DMS 273 (cell line): ENCODE measurements at regions not wholly inside any gene's neighbourhood (a gene's known extent, or its start where the extent isn't known, plus 50 kb on each side); places are given as distances from the start of the nearest gene placed in this dataset.

Experiments used
- DNase-seq: peaks from one replicate; lab custom pipeline; 2025; ENCODE audit not compliant: unreplicated experiment; lab: John Stamatoyannopoulos, UW

- no peak for DNase-seq
Measured at GRCh38 chr1:238242181-238242580, 351.5 kb upstream of the ZP4 start.

GRCh38 chr1:238241607-238242006 lies 350.9 kb upstream of the ZP4 start:
- no peak for DNase-seq

DNA sequence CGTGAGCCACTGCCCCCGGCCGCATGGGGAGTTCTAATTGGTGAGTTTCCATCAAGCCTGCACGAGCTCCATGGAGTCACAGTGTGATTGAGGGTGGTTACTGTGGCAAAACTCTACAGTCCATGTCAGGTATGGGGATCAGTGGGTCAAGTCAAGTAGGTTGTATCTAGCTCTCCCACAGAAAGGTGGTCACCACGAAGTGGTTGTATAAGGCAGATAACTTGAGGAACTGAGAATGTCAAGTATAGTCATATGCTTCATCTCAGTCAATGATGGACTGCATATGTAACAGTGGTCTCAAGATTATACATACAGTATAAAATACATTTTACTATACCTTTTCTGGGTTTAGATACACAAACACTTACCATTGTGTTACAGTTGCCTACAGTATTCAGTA lies 348.6 kb upstream of the ZP4 start:
- no peak for DNase-seq

DNA sequence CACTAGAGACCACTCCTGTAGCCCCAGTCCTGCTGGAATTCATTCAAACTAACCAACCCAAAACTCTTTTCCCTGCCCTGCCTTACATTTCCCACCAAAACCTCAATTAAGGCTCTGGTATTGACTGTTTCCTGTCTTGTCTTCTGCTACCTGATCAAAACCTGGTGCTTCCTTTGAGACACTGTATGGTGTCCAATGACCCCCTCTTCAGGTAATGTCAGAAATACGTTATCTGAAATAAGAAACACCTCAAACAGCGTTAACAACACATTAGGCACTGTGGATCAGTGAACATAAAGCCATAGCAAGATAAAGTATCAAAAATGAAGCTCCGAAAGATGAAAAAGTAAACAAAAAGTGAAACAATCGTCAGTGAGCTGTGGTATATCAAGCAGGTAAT lies 343.2 kb upstream of the ZP4 start:
- DNase-seq = no peak

GRCh38 chr1:238232084-238232710 lies 341.5 kb upstream of the ZP4 start:
- DNase-seq = peak; percentile 65

- no peak for DNase-seq
Measured at GRCh38 chr1:238226810-238227209, 336.1 kb upstream of the ZP4 start.

DNA sequence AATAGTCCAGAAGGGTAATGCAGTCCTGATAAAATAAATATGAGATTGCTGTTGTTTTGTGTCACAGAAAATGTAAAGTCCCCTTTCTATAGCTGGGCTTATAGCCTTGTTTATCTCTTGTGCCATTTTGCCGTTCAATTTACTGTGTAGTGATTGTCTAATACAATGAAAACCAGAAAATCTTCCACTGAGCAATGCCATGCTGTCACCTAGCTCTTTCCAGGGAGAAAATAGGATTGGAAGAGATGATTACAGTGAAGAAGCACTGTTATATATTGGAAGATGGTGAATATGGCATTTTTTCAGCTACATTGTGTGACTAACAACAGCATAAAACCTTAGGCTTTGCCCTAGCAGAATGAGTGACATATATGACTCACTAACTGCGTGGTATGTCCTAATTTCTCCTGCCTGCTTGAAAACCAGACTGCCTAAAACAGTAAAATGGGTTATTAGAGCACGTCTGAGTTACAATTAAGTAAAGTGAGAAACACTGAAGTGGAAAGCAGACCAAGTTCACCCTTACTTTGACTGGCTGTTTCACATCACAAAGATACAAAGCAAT lies 332.4 kb upstream of the ZP4 start:
- no peak for DNase-seq

DNA sequence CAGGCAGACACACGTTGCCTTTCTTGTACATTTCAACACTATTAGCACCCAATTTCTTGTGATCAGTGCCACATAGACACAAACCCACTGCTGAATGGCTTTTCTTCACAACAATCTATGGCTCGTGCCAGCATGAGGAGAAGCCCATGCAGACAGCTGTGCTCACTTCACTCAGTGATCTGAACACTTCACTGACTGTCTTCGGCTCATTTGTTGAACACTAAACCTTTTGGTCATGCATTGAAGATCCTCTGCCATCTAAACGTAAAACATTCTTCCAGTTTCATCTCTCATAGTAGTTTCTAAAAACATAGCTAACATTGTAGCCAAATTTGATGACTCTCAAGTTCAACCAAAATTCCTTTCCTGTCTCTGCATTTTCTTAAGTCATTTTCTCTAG lies 331.0 kb upstream of the ZP4 start:
- no peak for DNase-seq

- no peak for DNase-seq
Measured at GRCh38 chr1:238214449-238214848, 323.7 kb upstream of the ZP4 start.

DNA sequence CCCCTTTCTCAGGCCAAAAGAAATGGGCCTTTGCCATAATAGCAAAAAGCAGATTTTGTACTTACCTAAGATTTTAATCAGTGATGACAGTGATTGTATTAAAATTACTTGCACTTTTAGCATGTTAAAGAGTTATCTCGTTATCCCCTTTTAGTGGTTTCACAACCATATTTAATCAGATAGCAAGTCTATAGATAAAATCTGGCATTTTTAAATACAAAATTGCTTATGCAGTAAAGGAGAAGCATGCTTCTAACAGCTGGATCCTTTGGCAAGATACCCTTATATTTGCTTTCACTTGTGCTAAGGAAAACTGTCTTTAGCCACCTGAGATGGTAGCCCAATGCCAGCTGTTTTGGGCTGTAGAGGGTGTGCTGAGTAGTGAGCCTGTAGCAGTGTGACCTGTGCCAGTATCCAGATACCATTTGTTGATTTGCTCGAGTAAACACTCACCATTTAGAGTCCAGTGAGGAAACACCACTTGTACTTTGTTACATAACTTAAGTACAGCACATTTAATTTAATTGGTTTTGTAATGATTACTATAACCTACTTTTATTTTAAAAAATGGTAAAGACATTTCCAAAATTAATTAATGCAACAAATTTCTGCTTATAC lies 314.4 kb upstream of the ZP4 start:
- no peak for DNase-seq

DNA sequence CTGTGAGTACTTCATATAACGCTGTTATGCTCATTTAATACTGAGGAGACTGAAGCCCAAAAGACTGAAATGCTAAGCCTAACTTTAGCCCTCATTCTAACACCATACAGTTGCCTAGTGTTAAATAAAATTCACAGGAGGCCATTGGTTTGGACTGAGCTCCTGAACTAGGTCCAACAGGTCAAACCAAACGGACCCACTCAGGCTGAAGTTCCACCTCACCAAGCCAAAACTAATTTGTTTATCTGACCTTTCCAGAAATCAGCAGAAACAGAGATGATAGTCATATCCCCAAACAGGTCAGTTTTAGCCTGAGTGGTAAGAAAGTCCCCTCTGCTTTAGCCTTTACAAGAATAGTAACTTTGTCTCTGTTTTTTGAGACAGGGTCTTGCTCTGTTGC lies 311.3 kb upstream of the ZP4 start:
- DNase-seq = no peak

GRCh38 chr1:238199325-238199724 lies 308.6 kb upstream of the ZP4 start:
- DNase-seq = no peak

DNA sequence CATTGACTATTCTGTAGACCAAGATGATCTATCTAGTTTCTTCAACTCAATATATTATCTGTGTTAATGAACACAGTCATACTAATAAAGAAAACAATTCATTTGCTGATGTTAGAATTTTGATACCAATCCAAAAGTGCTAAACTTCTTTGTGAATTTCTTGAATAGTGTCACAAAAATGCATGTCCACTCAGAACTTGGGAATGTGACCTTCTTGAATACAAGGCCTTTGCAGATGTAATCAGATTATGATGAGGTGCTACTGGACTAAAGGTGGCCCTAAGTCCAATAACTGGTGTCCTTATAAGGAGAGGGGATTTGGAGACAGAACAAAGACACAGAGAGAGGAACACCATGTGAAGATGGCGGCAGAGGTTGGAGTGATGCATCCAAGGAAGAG lies 305.8 kb upstream of the ZP4 start:
- no peak for DNase-seq

DNA sequence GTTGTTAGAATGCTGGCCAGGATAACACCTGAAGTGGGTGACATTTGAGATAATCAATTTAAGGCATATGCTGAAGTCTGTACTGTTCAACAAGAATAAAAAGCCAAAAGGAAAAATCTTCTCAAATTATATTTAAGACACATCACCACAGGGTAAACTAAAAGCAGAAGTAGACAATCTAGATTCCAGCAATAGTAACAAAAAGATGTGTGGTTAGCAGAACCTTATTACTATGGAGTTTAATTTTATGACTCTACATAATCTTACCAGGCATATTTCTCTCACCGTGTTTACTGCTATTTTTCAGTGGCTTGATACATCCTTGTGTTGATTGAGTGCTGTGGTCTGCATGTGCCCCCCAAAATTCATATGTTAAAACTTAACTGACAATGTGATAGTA lies 300.4 kb upstream of the ZP4 start:
- DNase-seq = no peak

DNA sequence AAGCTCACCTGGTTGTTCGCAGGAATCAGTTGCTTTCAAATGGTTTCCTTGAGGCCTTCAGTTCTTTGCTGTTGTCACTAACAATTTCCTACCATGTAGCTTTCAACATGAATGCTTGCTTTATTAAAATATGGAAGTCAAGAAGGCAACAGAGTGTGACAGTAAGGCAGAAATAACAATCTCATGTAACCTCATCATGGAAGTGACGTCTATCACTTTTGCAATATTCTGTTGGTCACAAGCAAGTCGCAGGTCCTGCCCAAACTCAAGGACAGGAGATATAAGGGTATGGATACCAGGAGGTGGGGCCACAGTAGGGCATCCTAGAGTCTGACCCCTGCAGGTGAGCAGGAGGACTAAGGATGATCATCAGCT lies 296.8 kb upstream of the ZP4 start:
- no peak for DNase-seq

DNA sequence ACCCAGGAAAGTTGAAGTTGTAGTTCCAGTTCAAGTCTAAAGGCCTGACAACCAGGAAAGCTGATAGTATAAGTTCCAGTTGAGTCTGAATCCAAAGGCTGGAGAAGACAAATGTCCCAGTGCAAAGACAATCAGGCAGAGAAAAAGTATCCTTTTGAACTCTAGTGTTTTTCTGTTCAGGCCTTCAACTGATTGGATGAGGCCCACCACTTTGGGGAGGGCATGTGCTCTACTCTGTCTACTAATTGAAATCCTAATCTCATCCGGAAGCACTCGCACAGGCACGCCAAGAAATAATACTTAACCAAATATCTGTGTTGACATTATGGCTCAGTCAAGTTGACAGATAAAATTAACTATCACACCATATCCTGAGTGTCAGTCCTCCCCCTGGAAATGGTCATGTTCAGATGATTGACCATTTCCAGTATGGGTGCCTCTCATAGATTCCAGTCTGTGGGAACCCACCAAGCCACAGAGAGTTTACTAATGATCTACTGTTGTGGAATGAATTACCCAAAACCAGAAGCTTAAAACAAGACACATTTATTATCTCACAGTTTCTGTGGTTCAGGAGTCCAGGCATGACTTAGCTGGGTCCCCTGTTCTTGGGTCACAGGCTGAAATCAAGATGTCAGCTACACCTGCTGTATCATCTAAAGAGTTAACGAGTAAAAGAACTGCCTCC lies 296.3 kb upstream of the ZP4 start:
- no peak for DNase-seq

DNA sequence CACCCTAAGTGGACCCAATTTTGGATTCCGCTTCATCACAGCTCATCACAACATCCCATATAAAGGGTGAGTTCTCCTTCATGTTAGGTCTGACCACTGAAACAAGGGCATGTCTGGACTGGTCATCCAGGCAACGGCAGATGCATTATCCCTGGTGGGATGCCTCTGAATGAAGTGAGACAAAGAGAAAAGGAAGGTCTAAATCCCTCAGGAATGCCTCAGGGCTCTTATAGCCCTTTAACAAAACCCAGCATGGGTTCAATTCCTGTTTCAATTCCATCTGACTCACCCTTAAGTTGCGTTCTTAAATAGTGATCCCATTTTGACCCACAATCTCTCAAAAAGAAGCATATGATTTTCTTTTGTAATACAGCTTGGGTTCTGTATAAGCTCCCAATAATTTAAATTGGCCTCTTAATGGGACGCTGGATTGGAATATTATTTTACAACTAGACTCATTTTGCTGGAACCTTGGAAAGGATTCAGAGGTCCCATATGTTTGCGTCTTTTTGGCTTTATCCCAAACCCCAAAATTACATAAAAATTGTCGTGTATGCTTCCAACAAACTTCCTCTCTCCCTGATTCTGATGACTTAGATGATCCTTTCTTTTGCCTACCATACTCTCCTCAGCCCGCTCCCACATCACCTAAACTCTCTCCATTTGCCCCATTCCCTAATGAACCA lies 287.4 kb upstream of the ZP4 start:
- DNase-seq = no peak

- no peak for DNase-seq
Measured at GRCh38 chr1:238177351-238177750, 286.6 kb upstream of the ZP4 start.

DNA sequence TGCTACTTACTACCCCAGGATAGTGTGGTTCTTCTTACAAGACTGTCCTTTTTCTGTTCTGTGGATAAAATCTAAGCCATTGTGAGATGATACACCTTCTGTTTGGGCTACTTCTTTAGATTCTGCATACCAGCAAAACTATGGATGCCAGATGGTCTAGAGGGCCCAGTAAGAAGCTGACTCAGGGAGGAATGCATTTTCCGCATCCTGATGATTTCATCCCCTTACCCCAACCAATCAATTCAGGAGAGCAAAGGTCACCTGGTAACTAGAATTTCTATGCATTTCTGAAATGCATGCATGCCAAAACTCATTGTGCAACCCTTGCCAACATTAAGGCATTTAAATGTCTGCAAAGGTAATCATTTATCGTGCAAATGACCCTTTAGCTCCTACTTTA lies 285.7 kb upstream of the ZP4 start:
- no peak for DNase-seq

- no peak for DNase-seq
Measured at GRCh38 chr1:238171985-238172384, 281.3 kb upstream of the ZP4 start.

DNA sequence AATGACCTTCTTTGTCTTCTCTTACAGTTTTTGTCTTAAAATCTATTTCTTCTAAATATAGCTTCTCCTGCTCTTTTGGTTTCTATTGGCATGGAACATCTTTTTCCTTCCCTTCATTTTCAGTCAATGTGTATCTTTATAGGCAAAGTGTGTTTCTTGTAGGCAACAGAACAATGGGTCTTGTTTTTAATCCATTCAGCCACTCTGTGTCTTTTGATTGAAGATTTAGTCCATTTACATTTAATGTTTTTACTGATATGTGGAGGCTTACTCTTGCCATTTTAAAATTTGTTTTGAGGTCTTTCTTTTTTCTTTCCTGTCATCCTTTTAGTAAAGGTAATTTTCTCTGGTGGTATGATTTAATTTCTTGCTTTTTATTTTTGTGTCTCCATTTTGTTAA lies 271.2 kb upstream of the ZP4 start:
- DNase-seq = no peak

DNA sequence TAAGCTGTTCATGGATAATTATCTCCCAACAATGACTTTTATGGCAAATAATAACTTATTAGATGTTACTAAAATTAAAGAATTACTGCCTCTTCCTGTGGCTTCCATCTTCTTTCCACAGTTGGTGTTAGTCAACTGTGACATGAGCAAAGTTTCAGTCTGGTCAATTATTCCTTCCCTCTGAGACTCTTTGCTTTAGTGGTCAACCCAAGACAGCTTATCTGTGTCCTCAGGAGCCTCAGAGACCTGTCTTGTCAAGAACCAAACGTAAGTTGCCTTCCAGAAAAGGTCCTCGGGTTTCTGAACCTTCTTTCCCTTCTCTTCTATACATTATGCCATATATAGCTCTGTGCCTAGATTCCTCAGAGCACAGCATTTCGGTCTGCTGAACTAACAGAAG lies 263.2 kb upstream of the ZP4 start:
- no peak for DNase-seq
